Erythroblast (primary cell): ENCODE measurements at regions not wholly inside any gene's neighbourhood (a gene's known extent, or its start where the extent isn't known, plus 50 kb on each side); places are given as distances from the start of the nearest gene placed in this dataset.

Experiments
- GATA1 ChIP-seq: IDR thresholded peaks from 2 replicates; pipeline ENCODE4 v1.6.1; 2011; ENCODE audit warnings: low read depth, mild to moderate bottlenecking, control low read depth, low read length, moderate library complexity
- POLR2A ChIP-seq: IDR thresholded peaks from 2 replicates; pipeline ENCODE4 v1.6.1; 2011; ENCODE audit warnings: mild to moderate bottlenecking, low read length

DNA sequence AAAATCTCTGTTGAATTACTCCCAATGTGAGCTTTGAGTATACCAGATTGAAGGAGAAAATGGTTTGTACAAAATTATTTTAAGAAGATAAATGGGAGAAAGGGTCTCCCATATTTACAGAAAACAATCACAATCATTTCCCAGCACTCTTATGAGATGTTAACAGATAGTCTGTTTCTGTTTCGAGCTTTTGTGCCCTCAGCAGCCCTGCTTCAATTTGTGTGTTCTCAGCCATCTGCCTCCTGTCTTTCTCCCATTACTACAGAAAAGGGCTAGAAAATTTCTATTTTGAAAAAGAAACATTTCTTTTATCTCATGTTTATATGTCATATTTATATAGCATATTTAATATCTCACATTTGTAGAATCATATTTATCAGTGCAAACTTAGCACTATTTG is 498.4 kb downstream of the TTLL7 start:
- TF ChIP-seq POLR2A, result no peak
- no peak for TF ChIP-seq GATA1
